Caco-2 (cell line): ENCODE measurements at regions not wholly inside any gene's neighbourhood (a gene's known extent, or its start where the extent isn't known, plus 50 kb on each side); places are given as distances from the start of the nearest gene placed in this dataset.

ENCODE experiments used
- BruUV-seq: library from RNA; stranded (reverse); fragments of 400-500 nt; replicated peaks from 2 replicates; lab custom pipeline; 2021; lab: Mats Ljungman, UMichigan
- CTCF ChIA-PET: fragments of 300-600 bp; sonication (Branson Sonifier 250); formaldehyde crosslinking; loops from one replicate; lab custom pipeline; 2022; ENCODE audit warnings: antibody characterized with exemption; lab: Charles Lee
- POLR2A ChIA-PET: fragments of 300-600 bp; sonication (Branson Sonifier 250); formaldehyde crosslinking; loops from one replicate; lab custom pipeline; 2022; ENCODE audit warnings: antibody characterized with exemption; lab: Charles Lee
- DNase-seq, 2 experiments: peaks; one replicate each; pipeline versions ENCODE4 v3.0.0 to v3.0.0-alpha.2; 2020 to 2022
- H3K27me3 ChIP-seq: replicated peaks from 2 replicates; pipeline ENCODE4 v1.6.0; 2011; ENCODE audit warnings: low read length; ENCODE audit not compliant: control insufficient read depth, insufficient read depth
- H3K36me3 ChIP-seq: 2 replicates; pipeline ENCODE4 v1.5.1; 2011; ENCODE audit warnings: low read length; ENCODE audit not compliant: control insufficient read depth, insufficient read depth
- H3K4me1 ChIP-seq: fragments of 250-450 bp; sonication (Bioruptor Pico); 2 replicates; pipeline ENCODE4 v1.5.1; 2020; ENCODE audit warnings: mild to moderate bottlenecking
- H3K4me3 ChIP-seq: 2 replicates; pipeline ENCODE4 v1.5.1; 2011; ENCODE audit warnings: low read depth, mild to moderate bottlenecking, control low read depth, low read length
- H3K9me3 ChIP-seq: fragments of 250-450 bp; sonication (Bioruptor Pico); 2 replicates; pipeline ENCODE4 v1.5.1; 2020; ENCODE audit warnings: mild to moderate bottlenecking, moderate library complexity
- H3K27ac Mint-ChIP-seq: one replicate; pipeline ENCODE4 v1.8.0; 2022; ENCODE audit warnings: mixed read lengths; ENCODE audit not compliant: unreplicated experiment
- H3K27me3 Mint-ChIP-seq: one replicate; pipeline ENCODE4 v1.8.0; 2022; ENCODE audit warnings: mixed read lengths; ENCODE audit not compliant: insufficient read depth, unreplicated experiment
- H3K36me3 Mint-ChIP-seq: one replicate; pipeline ENCODE4 v1.8.0; 2022; ENCODE audit warnings: mild to moderate bottlenecking, mixed read lengths; ENCODE audit not compliant: insufficient read depth, unreplicated experiment
- H3K4me1 Mint-ChIP-seq: one replicate; pipeline ENCODE4 v1.8.0; 2022; ENCODE audit warnings: low read depth, mixed read lengths; ENCODE audit not compliant: unreplicated experiment
- H3K4me3 Mint-ChIP-seq: one replicate; pipeline ENCODE4 v1.8.0; 2022; ENCODE audit warnings: mild to moderate bottlenecking, moderate library complexity, mixed read lengths; ENCODE audit not compliant: unreplicated experiment
- H3K9me3 Mint-ChIP-seq: one replicate; pipeline ENCODE4 v1.8.0; 2022; ENCODE audit warnings: mixed read lengths; ENCODE audit not compliant: unreplicated experiment
- CTCF ChIP-seq, 2 experiments: fragments of 200-600 bp in 1 of 2; IDR thresholded peaks; 1 replicate in 1 of 2; 2 replicates in 1 of 2; pipeline versions ENCODE4 v1.5.1 to v1.8.0; 2011 to 2022; ENCODE audit warnings: antibody characterized with exemption in 1 of 2, control low read depth in 1 of 2, inconsistent platforms in 1 of 2, low read depth in 1 of 2, low read length in 1 of 2, mild to moderate bottlenecking in 1 of 2, moderate library complexity in 1 of 2; ENCODE audit not compliant: insufficient read depth in 1 of 2, severe bottlenecking in 1 of 2, unreplicated experiment in 1 of 2
- intact Hi-C: fragments of 100-400 bp; cut with micrococcal nuclease; formaldehyde crosslinking; loops from one replicate; pipeline ENCODE4 v1.10.0; 2022; ENCODE audit not compliant: unreplicated experiment

- H3K36me3 ChIP-seq = no peaks in the 10 kb centered on the region
- H3K36me3 Mint-ChIP-seq = no peaks in the 10 kb centered on the region
- DNase-seq = no peak
- no peaks in the 10 kb centered on the region for H3K4me1 Mint-ChIP-seq
- no peak for TF ChIP-seq CTCF (IDR thresholded peaks at IDR 0.05; ENCODE audit: insufficient read depth in 1 of 2, low read depth in 1 of 2, low read length in 1 of 2, severe bottlenecking in 1 of 2, unreplicated experiment in 1 of 2)
- no peaks in the 10 kb centered on the region for H3K9me3 Mint-ChIP-seq
- ChIA-PET POLR2A (no interaction called here), CTCF (no interaction called here)
- H3K27me3 Mint-ChIP-seq = peaks cover 18% of the 10 kb centered on the region
- BruUV-seq = no TSS peak
- H3K4me1 ChIP-seq = no peaks in the 10 kb centered on the region
- H3K27me3 ChIP-seq = no peaks in the 10 kb centered on the region
- no peak overlapping the region for H3K27ac Mint-ChIP-seq
- no peak overlapping the region for H3K4me3 ChIP-seq
- H3K9me3 ChIP-seq = no peaks in the 10 kb centered on the region
- H3K4me3 Mint-ChIP-seq = no peak overlapping the region
- intact Hi-C loops = no loop called here
Measured at GRCh38 chr6:165811512-165811911, 148.5 kb upstream of the PDE10A start.

GRCh38 chr6:165808021-165808420, 145.0 kb upstream of the PDE10A start:
- Mint-ChIP-seq H3K27ac (no peak overlapping the region), H3K27me3 (peaks cover 10% of the 10 kb centered on the region), H3K4me3 (no peak overlapping the region), H3K4me1 (no peaks in the 10 kb centered on the region), H3K9me3 (no peaks in the 10 kb centered on the region), H3K36me3 (no peaks in the 10 kb centered on the region)
- Histone ChIP-seq H3K36me3 (no peaks in the 10 kb centered on the region), H3K9me3 (no peaks in the 10 kb centered on the region), H3K4me1 (no peaks in the 10 kb centered on the region), H3K27me3 (no peaks in the 10 kb centered on the region), H3K4me3 (no peak overlapping the region)
- ChIA-PET CTCF (no interaction called here), POLR2A (no interaction called here)
- no peak for DNase-seq
- no TSS peak for BruUV-seq
- TF ChIP-seq CTCF (IDR thresholded peaks at IDR 0.05; ENCODE audit: insufficient read depth in 1 of 2, low read depth in 1 of 2, low read length in 1 of 2, severe bottlenecking in 1 of 2, unreplicated experiment in 1 of 2) = no peak
- intact Hi-C loops = no loop called here

- Mint-ChIP-seq H3K36me3 (no peaks in the 10 kb centered on the region), H3K9me3 (no peaks in the 10 kb centered on the region), H3K27me3 (peaks cover 10% of the 10 kb centered on the region), H3K4me3 (no peak overlapping the region), H3K4me1 (no peaks in the 10 kb centered on the region), H3K27ac (no peak overlapping the region)
- CTCF ChIA-PET = no interaction called here
- Histone ChIP-seq H3K4me3 (no peak overlapping the region), H3K9me3 (no peaks in the 10 kb centered on the region), H3K36me3 (no peaks in the 10 kb centered on the region), H3K27me3 (no peaks in the 10 kb centered on the region), H3K4me1 (no peaks in the 10 kb centered on the region)
- POLR2A ChIA-PET = no interaction called here
- BruUV-seq = no TSS peak
- intact Hi-C loops = no loop called here
- DNase-seq = no peak
- TF ChIP-seq CTCF (IDR thresholded peaks at IDR 0.05; ENCODE audit: insufficient read depth in 1 of 2, low read depth in 1 of 2, low read length in 1 of 2, severe bottlenecking in 1 of 2, unreplicated experiment in 1 of 2) = no peak
Measured at GRCh38 chr6:165807249-165807960, 144.4 kb upstream of the PDE10A start.
